Smooth muscle cell (in vitro differentiated cells): ENCODE measurements at regions not wholly inside any gene's neighbourhood (a gene's known extent, or its start where the extent isn't known, plus 50 kb on each side); places are given as distances from the start of the nearest gene placed in this dataset.

Source experiments
- DNase-seq: peaks from one replicate; lab custom pipeline; 2025; ENCODE audit not compliant: unreplicated experiment; lab: John Stamatoyannopoulos, UW
- H2AFZ ChIP-seq: fragments of 200-600 bp; sonication (generic); 2 replicates; pipeline ENCODE4 v1.6.0; 2016; ENCODE audit warnings: antibody characterized with exemption, low read depth, mild to moderate bottlenecking
- H3F3A ChIP-seq: fragments of 200-600 bp; sonication (generic); 2 replicates; pipeline ENCODE4 v1.6.0; 2017; ENCODE audit warnings: antibody characterized with exemption, low read depth
- H3K27ac ChIP-seq: fragments of 200-600 bp; sonication (generic); 2 replicates; pipeline ENCODE4 v1.5.1; 2016; ENCODE audit warnings: low read depth, mild to moderate bottlenecking
- H3K27me3 ChIP-seq: fragments of 200-600 bp; sonication (generic); 2 replicates; pipeline ENCODE4 v1.6.1; 2016; ENCODE audit warnings: low read depth, mild to moderate bottlenecking
- H3K36me3 ChIP-seq: fragments of 200-600 bp; sonication (generic); 2 replicates; pipeline ENCODE4 v1.5.1; 2016; ENCODE audit warnings: low read depth
- H3K4me1 ChIP-seq: fragments of 200-600 bp; sonication (generic); 2 replicates; pipeline ENCODE4 v1.5.1; 2016; ENCODE audit warnings: low read depth
- H3K4me2 ChIP-seq: fragments of 200-600 bp; sonication (generic); 2 replicates; pipeline ENCODE4 v1.6.0; 2016; ENCODE audit warnings: mild to moderate bottlenecking
- H3K4me3 ChIP-seq: fragments of 200-600 bp; sonication (generic); 2 replicates; pipeline ENCODE4 v1.5.1; 2016; ENCODE audit warnings: mild to moderate bottlenecking
- H3K79me2 ChIP-seq: fragments of 200-600 bp; sonication (generic); 2 replicates; pipeline ENCODE4 v1.6.0; 2016; ENCODE audit warnings: low read depth, mild to moderate bottlenecking
- H3K9ac ChIP-seq: fragments of 200-600 bp; sonication (generic); 2 replicates; pipeline ENCODE4 v1.6.0; 2016; ENCODE audit warnings: low read depth
- H3K9me3 ChIP-seq: fragments of 200-600 bp; sonication (generic); replicated peaks from 2 replicates; pipeline ENCODE4 v1.5.1; 2016; ENCODE audit warnings: low read depth
- H4K20me1 ChIP-seq: fragments of 200-600 bp; sonication (generic); 2 replicates; pipeline ENCODE4 v1.6.0; 2016; ENCODE audit warnings: low read depth
- WGBS: methylation state at CpG from one replicate; pipeline ENCODE4 v1.1.7; 2016; ENCODE audit warnings: low lambda C conversion rate; 5-methylcytosine and 5-hydroxymethylcytosine counted together
- TF ChIP-seq, protein P1 (sequence below): fragments of 200-600 bp; sonication (generic); IDR thresholded peaks from 2 replicates; pipeline ENCODE4 v1.5.1; 2017; ENCODE audit warnings: borderline replicate concordance, mild to moderate bottlenecking, antibody characterized with exemption; ENCODE audit not compliant: insufficient read depth, poor library complexity, severe bottlenecking

DNA sequence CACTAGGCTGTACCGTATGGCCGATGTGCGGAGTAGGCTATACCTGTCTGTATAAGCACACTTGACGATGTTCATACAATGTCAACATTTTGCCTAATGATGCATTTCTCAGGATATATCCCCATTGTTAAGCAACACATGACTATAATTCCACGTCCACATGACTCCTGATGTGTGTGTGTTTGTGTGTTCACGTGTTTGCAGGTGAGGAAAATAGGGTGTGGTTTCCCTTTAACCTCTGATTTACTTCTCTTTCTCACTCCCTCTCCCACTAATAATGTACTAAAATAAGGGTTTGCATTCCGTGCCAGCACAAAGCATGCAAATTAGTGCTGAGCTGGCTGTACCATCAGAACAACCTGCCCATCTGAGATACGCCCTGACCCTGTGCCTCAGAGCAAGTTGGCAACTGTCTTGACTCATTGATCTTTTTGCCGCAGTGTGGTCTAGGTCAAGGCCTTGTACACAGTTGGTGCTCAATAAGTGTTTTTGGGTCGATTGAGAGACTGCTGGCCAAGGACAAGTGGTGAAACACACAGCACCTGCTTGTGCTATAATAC lies 64.6 kb upstream of the DOCK1 start:
- Histone ChIP-seq H3K4me2 (no peak overlapping the region), H3K36me3 (no peaks in the 10 kb centered on the region), H3K4me1 (no peaks in the 10 kb centered on the region), H3K27me3 (no peaks in the 10 kb centered on the region), H3K79me2 (no peaks in the 10 kb centered on the region), H3K27ac (no peak overlapping the region), H3K9me3 (no peaks in the 10 kb centered on the region), H4K20me1 (no peaks in the 10 kb centered on the region), H3F3A (no peaks in the 10 kb centered on the region), H2AFZ (no peak overlapping the region), H3K4me3 (no peak overlapping the region), H3K9ac (no peak overlapping the region)
- TF ChIP-seq, protein P1, sequence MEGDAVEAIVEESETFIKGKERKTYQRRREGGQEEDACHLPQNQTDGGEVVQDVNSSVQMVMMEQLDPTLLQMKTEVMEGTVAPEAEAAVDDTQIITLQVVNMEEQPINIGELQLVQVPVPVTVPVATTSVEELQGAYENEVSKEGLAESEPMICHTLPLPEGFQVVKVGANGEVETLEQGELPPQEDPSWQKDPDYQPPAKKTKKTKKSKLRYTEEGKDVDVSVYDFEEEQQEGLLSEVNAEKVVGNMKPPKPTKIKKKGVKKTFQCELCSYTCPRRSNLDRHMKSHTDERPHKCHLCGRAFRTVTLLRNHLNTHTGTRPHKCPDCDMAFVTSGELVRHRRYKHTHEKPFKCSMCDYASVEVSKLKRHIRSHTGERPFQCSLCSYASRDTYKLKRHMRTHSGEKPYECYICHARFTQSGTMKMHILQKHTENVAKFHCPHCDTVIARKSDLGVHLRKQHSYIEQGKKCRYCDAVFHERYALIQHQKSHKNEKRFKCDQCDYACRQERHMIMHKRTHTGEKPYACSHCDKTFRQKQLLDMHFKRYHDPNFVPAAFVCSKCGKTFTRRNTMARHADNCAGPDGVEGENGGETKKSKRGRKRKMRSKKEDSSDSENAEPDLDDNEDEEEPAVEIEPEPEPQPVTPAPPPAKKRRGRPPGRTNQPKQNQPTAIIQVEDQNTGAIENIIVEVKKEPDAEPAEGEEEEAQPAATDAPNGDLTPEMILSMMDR, result no peak
- WGBS, result 93% methylated on average over 10 of the region's 10 CpGs
- no peak for DNase-seq

- TF ChIP-seq, protein P1, result no peak
- no peaks in the 10 kb centered on the region for H3K27me3 ChIP-seq
- no peak for DNase-seq
- no peaks in the 10 kb centered on the region for H3K79me2 ChIP-seq
- no peak overlapping the region for H3K9ac ChIP-seq
- WGBS, result 87% methylated on average over 5 of the region's 5 CpGs
- H3K36me3 ChIP-seq, result no peaks in the 10 kb centered on the region
- no peaks in the 10 kb centered on the region for H3F3A ChIP-seq
- H3K4me1 ChIP-seq, result no peaks in the 10 kb centered on the region
- H3K27ac ChIP-seq, result no peak overlapping the region
- H3K4me3 ChIP-seq, result no peak overlapping the region
- H3K9me3 ChIP-seq, result no peaks in the 10 kb centered on the region
- no peaks in the 10 kb centered on the region for H4K20me1 ChIP-seq
- H3K4me2 ChIP-seq, result no peak overlapping the region
- H2AFZ ChIP-seq, result no peak overlapping the region
Observed at GRCh38 chr10:126841341-126841895, 63.8 kb upstream of the DOCK1 start.

DNA sequence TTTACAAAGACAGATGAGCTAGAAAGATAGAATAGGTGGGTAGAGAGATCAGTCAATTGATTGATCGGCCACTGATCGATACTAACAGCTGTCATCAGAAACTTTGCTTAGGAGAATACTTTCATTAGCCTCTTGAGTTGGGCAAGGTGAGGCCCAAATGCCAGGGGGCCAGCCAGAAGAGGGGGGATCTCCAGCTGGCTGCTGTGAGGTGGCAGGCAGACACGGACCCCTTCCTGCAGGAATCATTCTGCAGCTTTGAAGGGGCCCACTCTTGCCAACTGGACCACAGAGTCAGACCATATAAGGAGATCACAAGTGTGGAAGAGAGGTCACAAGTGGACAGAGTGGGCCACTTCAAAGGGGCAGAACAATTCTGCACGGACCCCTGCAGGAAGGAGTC lies 62.9 kb upstream of the DOCK1 start:
- Histone ChIP-seq H3K27me3 (no peaks in the 10 kb centered on the region), H3F3A (no peaks in the 10 kb centered on the region), H4K20me1 (no peaks in the 10 kb centered on the region), H2AFZ (no peak overlapping the region), H3K4me2 (no peak overlapping the region), H3K36me3 (no peaks in the 10 kb centered on the region), H3K9me3 (no peaks in the 10 kb centered on the region), H3K4me1 (no peaks in the 10 kb centered on the region), H3K4me3 (no peak overlapping the region), H3K9ac (no peak overlapping the region), H3K27ac (no peak overlapping the region), H3K79me2 (no peaks in the 10 kb centered on the region)
- WGBS, result 98% methylated on average over 4 of the region's 4 CpGs
- DNase-seq, result no peak
- TF ChIP-seq, protein P1, result no peak

GRCh38 chr10:126842836-126843235 lies 62.4 kb upstream of the DOCK1 start:
- H3K4me1 ChIP-seq, result no peaks in the 10 kb centered on the region
- no peak for DNase-seq
- WGBS, result 79% methylated on average over 10 of the region's 10 CpGs

More at GRCh38 chr10:126842836-126843235, 62.4 kb upstream of the DOCK1 start:
- Histone ChIP-seq H4K20me1 (no peaks in the 10 kb centered on the region), H3F3A (no peaks in the 10 kb centered on the region), H2AFZ (no peak overlapping the region), H3K9ac (no peak overlapping the region), H3K9me3 (no peaks in the 10 kb centered on the region), H3K79me2 (no peaks in the 10 kb centered on the region), H3K27me3 (no peaks in the 10 kb centered on the region), H3K27ac (no peak overlapping the region), H3K4me2 (no peak overlapping the region), H3K36me3 (no peaks in the 10 kb centered on the region), H3K4me3 (no peak overlapping the region)
- TF ChIP-seq, protein P1, result no peak
